Colonic mucosa (tissue), 4 donors: ENCODE measurements at regions not wholly inside any gene's neighbourhood (a gene's known extent, or its start where the extent isn't known, plus 50 kb on each side); places are given as distances from the start of the nearest gene placed in this dataset.

ENCODE experiments used
- DNase-seq: peaks from one replicate; pipeline ENCODE4 v3.0.0-alpha.2; 2020
- H3K27ac ChIP-seq: fragments of 200-600 bp; one replicate; pipeline ENCODE4 v1.8.0; 2021
- H3K27me3 ChIP-seq: fragments of 200-600 bp; one replicate; pipeline ENCODE4 v1.8.0; 2021
- H3K36me3 ChIP-seq: fragments of 200-600 bp; one replicate; pipeline ENCODE4 v1.8.0; 2021
- H3K4me1 ChIP-seq: fragments of 200-600 bp; one replicate; pipeline ENCODE4 v1.8.0; 2021; ENCODE audit warnings: mild to moderate bottlenecking
- H3K4me3 ChIP-seq: fragments of 200-600 bp; one replicate; pipeline ENCODE4 v1.8.0; 2021
- H3K9ac ChIP-seq, 2 donors: one replicate each; pipeline ENCODE4 v1.7.0; 2013; ENCODE audit warnings: control low read depth in 2 of 2, low read depth in 2 of 2, low read length in 2 of 2
- H3K9me3 ChIP-seq: fragments of 200-600 bp; one replicate; pipeline ENCODE4 v1.8.0; 2021
- intact Hi-C: fragments of 100-400 bp; cut with DNase I; formaldehyde crosslinking; loops from one replicate; pipeline ENCODE4 v1.14.1; 2022
- TF ChIP-seq, protein P1 (sequence below): fragments of 200-600 bp; IDR thresholded peaks from one replicate; pipeline ENCODE4 v1.8.0; 2022; ENCODE audit warnings: antibody characterized with exemption, mild to moderate bottlenecking
- donor health status: healthy.
- donor health status: DM: no; HTN: no; CAD: no.
- donor health status: DM: no; HTN: no; CAD: no.

DNA sequence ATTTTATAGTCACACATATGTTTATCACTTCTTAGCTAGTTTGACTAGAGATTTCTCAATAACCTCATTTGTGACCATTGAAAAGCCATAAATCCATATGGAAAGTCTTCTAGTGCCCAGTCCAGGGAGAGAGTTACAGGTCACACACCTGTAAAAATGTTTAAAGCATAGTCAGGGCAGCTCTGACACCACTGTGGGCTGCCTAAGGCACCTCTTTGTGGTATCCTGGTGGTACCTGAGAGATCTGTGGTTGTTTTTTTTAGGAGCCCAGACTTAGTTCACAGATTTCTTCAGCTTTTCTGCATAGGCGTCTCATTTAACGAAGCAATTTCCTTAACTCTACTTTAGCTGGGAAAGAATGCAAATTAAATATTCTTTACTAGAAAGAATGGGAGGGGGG is 186.6 kb downstream of the CENPW start:
- Histone ChIP-seq H3K27ac (no peak overlapping the region), H3K4me1 (no peaks in the 10 kb centered on the region), H3K9me3 (no peaks in the 10 kb centered on the region), H3K9ac (no peak overlapping the region), H3K36me3 (no peaks in the 10 kb centered on the region), H3K4me3 (no peak overlapping the region), H3K27me3 (no peaks in the 10 kb centered on the region)
- intact Hi-C loops = no loop called here
- TF ChIP-seq, protein P1, sequence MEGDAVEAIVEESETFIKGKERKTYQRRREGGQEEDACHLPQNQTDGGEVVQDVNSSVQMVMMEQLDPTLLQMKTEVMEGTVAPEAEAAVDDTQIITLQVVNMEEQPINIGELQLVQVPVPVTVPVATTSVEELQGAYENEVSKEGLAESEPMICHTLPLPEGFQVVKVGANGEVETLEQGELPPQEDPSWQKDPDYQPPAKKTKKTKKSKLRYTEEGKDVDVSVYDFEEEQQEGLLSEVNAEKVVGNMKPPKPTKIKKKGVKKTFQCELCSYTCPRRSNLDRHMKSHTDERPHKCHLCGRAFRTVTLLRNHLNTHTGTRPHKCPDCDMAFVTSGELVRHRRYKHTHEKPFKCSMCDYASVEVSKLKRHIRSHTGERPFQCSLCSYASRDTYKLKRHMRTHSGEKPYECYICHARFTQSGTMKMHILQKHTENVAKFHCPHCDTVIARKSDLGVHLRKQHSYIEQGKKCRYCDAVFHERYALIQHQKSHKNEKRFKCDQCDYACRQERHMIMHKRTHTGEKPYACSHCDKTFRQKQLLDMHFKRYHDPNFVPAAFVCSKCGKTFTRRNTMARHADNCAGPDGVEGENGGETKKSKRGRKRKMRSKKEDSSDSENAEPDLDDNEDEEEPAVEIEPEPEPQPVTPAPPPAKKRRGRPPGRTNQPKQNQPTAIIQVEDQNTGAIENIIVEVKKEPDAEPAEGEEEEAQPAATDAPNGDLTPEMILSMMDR = no peak
- DNase-seq = no peak

DNA sequence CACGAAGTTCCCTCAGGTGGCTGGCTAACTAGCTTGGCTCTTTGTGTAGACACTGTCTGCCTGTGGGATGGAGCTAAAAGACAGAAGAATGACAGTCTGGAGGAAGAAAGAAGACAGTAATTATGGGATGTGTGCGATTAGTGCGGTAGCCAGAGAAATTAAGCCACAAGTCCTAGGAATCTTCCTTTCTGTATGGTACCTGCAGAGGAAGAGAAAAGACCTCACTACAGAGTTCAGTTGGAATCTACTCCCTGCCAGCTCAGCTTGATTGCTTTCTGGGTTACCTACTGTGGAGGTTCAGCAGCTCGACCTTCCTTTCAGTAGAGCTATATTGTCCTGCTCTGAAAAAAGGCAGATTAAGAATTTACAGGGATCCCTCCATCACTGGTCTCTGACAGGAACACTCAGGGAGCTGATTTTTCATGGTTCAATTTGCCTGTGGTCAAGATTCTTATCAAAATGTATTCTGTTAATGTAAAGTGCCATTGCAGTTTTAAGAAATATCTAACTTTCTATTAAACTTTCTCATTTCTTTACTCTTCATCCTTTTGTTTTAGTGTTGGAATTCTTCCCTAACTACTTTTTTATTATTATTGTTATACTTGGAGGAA is 187.2 kb downstream of the CENPW start:
- intact Hi-C loops = no loop called here
- Histone ChIP-seq H3K4me1 (no peaks in the 10 kb centered on the region), H3K36me3 (no peaks in the 10 kb centered on the region), H3K9ac (no peak overlapping the region), H3K27me3 (no peaks in the 10 kb centered on the region), H3K27ac (no peak overlapping the region), H3K4me3 (no peak overlapping the region), H3K9me3 (no peaks in the 10 kb centered on the region)
- DNase-seq = no peak
- TF ChIP-seq, protein P1 = no peak

DNA sequence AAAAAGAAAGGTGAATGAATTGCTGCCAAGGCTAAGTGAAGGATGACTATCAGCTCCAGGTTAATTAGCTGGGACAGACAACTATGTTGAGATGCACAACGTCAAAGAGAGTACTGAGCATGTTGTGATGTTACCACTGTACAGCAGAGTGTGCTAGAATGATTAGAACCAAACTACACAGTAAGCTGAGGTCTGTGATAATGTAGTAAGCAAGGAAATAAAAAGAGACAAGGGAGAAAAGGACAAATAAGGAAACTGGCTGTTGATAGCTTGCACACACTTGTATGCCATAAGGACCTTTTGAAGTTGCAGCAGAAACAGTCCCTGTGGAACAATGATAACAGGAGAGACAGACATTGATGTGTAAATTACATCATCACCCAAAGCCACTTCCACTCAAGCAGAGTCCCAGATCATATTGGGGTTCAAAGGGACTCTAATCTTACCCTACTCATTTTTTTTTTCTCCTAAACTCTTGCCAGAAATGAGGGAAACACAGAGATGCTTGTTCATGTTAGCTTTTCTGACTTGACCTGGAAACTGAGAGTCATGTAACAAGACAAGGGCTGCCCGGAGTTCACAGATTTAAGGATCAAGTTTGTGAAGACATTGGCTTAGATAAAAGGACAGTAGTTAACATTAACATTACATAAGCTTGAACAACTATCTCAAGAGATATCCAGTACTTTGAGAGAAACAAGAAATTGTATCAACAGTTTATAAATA is 189.9 kb downstream of the CENPW start:
- no peak overlapping the region for H3K27ac ChIP-seq
- H3K4me3 ChIP-seq = no peak overlapping the region
- H3K36me3 ChIP-seq = no peaks in the 10 kb centered on the region
- no peaks in the 10 kb centered on the region for H3K9me3 ChIP-seq
- DNase-seq = no peak
- no peaks in the 10 kb centered on the region for H3K4me1 ChIP-seq
- H3K9ac ChIP-seq = no peak overlapping the region
- intact Hi-C loops = no loop called here
- TF ChIP-seq, protein P1 = no peak
- H3K27me3 ChIP-seq = no peaks in the 10 kb centered on the region

DNA sequence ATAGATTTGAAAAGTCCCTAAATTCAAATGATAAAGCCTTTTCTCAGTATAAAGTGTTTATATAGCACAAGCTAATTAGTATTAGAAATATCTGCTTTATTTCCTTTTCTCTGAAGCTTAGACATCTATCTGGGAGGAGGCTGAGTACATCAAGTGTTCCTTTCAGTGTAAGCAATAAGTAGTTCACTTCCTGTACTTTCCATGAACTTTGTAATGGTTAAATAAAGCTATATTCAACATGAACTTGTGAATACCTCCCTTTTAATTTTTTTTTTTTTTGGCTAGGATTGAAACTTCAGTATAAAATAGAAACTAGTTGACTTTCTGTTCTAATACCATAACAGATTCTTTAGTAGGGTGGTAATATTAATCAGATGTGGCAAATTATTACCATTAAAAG is 190.9 kb downstream of the CENPW start:
- no peaks in the 10 kb centered on the region for H3K36me3 ChIP-seq
- intact Hi-C loops = no loop called here
- H3K27ac ChIP-seq = no peak overlapping the region
- no peak overlapping the region for H3K4me3 ChIP-seq
- H3K9me3 ChIP-seq = no peaks in the 10 kb centered on the region
- no peak for DNase-seq
- no peak overlapping the region for H3K9ac ChIP-seq
- H3K4me1 ChIP-seq = no peaks in the 10 kb centered on the region
- no peaks in the 10 kb centered on the region for H3K27me3 ChIP-seq
- TF ChIP-seq, protein P1 = no peak

DNA sequence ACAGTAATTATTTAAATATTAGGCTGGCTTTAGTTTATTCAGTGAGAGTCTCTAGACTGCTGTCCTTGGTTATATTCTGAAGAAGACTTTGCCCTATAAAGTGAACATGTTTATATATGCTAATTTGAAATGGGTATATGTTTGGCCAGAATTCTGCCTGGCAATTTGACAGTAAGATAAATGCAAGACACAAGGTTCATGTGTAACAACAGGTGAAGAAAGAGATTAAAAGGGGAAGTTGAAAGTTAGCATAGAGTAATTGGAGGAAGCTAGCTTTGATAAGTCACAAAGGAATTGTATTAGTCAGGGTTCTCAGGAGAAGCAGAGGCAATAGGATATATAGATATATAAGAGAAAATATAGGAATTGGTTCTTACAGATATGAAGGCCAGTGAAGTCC is 191.4 kb downstream of the CENPW start:
- Histone ChIP-seq H3K9ac (no peak overlapping the region), H3K27me3 (no peaks in the 10 kb centered on the region), H3K4me1 (no peaks in the 10 kb centered on the region), H3K9me3 (no peaks in the 10 kb centered on the region), H3K27ac (peak overlapping the region; percentile 49), H3K4me3 (no peak overlapping the region), H3K36me3 (no peaks in the 10 kb centered on the region)
- no peak for DNase-seq
- TF ChIP-seq, protein P1 = no peak
- intact Hi-C loops = no loop called here
